SK-MEL-5 (cell line): ENCODE measurements at regions not wholly inside any gene's neighbourhood (a gene's known extent, or its start where the extent isn't known, plus 50 kb on each side); places are given as distances from the start of the nearest gene placed in this dataset.

Source experiments
- DNase-seq: peaks from one replicate; pipeline ENCODE4 v3.0.0-alpha.2; 2016; ENCODE audit warnings: low read depth, low spot score
- in situ Hi-C: cut with HindIII; loops from 2 replicates; pipeline ENCODE4 v1.10.0; 2016; ENCODE audit warnings: low sequenced_read_pairs, high pct_unique_total_duplicates, low pct_unique_long_range_greater_than_20kb

DNA sequence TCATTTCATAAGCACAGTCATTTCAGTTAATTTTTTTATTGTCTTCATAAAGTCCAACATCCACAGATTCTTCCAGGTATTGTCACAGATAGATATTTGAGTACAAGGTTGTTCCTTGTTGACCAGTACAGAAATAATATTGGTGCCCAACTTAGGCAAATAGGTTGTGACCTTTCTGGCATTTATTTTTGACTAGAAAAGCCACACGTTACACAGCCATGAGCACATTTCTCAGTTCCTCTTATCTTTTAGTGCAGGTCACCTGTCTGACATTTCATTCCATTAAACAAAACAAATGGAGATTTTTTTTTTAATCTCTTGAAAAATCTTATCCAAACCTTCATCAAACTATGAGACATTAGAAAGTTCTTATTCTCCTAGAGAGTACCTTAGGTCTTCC, 428.8 kb downstream of the ZNF521 start:
- in situ Hi-C loops: no loop called here
- no peak for DNase-seq

DNA sequence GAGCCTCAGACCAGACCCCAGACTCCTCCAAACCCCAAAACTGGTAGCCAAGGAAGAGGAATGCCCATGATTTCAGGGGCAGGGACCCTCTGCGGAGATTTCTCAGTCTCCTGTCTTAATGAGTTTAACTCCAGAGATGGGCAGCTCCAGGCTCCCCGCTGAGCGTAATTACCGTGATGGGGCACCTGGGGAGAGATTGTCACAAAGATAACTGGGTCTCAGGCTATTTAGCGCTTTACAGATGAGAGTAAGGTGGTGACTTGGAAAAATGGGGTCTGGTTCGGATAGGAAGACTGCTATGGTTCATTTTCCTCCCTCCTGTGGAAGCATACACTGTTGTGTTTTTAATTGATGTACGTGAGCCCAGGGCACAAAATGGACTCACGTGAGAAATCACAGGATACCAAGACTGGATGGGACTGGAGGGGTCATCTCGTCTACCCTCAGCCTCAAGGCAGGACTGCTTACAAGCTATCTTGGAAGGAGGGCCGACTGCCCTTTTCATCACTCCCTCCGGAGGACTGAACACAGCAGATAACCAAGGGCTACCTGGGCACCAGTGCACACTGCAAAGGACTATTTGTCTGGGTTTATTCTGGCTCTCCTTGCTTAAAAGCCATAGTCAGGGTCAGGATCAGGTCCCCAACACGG, 427.8 kb downstream of the ZNF521 start:
- DNase-seq: no peak
- in situ Hi-C loops: no loop called here

DNA sequence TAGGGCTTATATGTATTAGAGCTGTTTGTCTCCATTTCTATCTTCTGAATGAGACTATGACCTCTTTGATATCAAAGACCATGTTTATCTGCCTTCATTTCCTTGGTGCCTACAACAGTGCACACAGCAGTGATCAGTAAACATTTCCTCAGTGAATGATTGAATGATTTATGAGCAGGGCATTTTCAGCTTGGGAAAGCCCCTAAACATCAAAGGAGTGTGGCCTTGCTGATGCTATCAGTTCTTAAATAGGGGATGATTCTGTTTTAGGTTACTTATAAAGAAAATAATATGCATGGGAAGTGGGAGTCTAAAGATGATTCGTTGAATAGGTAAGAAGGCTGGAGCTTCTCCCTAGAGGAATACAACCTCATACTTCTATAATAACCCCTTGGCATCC, 425.3 kb downstream of the ZNF521 start:
- in situ Hi-C loops: no loop called here
- no peak for DNase-seq

DNA sequence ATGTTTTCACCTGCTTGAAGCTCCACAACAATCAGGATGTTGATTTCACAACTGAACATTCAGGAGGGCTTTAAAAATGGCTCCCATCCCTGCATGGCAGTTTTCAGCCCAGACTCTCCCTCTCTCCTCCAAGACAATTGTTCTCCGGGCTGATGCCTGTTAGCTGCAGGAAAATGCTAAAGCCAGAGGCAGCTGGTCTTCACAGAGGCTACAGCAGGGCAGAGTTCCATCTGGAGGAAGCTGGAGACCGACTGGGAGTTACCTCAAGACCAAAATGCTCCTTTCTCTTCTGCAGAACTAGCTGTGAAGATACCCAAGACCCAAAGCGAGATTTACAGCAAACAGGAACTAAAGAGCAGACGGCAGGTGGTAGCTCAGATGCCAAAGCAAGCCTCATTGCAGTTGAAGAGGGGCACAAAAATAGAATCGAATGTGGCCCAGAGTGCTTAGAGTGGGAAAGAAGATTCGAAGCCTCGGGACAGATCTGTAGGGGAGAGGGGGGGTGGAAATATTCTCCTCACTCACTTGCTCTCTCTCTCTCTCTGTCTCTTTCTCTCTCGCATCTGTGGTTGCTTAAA, 423.6 kb downstream of the ZNF521 start:
- DNase-seq: no peak
- in situ Hi-C loops: no loop called here

DNA sequence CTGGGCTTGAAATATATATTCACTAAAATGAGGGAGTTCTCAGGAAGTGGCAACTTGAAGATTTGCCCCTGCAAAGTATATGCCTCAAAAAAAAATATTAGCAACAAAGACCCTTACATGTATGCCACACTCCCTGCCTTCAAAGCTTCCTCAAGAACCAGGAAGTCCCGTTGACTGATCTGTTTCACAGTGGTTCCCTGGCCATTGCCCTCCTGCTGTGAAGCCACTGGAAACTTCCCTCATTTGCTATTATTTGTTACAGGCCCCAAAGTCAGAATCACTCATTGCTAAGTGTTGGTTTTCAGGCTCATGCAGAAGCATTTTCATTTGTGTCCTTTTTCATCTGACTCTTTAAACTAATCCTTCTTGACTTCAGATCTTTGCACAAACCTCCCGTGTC, 421.5 kb downstream of the ZNF521 start:
- DNase-seq: no peak
- in situ Hi-C loops: no loop called here

DNA sequence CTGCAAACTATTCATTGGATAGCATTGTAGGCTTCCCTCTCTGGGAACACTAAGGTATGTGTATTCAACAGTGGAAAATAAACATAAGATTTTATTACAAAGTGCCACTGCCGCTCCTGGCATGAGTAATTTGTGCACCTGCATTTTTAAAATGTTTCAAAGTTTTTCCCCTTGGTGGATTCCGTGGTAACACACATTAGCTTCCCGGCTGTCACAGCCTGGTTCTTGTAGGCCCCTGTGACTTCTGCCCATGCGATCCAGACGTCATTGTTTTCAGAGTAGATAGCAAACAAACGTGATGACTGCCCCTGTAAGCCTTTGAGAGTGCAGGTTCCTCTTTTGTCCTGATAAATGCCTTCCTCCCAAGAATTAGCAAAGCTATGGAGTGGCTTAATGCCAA, 421.0 kb downstream of the ZNF521 start:
- in situ Hi-C loops: no loop called here
- no peak for DNase-seq

DNA sequence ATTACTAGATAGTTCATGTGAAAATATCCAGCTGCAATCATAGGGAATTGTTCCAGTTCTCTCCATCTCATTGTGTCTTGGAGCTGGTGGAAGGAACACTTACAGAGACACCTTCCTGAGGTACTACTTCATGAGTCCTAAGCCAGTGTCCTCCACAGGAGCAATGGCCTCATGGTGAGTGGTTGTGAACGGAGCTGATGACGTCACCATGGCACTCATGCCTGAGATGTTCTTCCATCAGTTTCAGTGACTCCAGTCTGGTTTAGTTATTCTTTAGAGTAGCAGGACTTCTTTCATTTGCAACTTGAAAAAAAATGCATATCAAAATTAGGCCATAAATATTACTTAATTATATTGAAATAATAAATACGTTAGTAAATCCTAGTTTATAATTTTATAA, 418.6 kb downstream of the ZNF521 start:
- no peak for DNase-seq
- in situ Hi-C loops: no loop called here

DNA sequence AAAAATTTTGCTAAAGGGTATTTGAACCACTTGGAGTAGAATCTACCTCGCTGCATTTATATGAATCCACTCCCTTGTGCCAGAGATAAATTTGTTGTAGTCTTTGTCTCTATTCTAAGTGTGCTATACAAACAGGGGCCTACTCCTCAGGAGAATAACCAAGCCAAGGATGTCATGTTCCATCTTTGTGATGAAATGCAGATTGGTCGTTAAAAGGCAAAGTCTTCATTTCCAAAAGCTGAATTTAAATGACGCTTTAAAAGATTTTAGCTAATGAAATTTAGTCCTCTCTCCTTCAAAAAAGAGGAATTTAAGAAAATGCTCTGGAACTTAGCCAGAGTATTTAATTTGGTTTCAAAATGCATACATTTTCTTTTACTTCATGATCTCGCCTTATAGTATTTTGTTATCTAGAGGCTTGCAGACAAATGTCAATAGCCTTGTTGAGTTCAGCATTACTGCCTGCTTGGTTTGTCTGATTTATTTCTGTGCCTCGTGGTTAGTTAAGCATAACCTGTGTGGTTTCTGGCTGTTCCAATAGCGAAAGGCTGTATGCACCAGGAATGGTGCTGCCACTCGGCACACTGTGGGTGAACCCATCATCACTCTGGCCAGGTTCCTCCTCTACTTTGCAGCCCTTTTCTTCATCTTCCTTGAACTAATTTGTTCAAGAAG, 417.6 kb downstream of the ZNF521 start:
- DNase-seq: no peak
- in situ Hi-C loops: no loop called here

DNA sequence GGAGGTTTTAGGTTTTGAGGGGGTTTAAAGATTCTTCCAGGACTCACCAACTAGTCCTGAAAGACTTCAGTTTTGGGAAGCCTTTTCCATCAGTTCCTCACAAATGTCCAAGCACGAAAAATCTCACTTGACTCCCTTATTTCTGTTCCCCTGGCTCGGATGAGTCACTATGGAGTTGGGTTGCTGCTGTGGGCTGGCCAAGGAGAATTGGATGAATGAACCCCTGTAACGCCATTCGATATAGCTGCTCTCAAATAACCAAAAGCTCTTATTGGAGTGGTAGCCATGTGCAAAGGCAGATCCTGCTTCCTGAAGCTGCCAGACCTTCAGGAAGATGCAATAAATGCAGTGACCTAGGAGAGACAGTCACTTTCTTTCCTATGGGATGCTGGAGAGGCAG, 417.0 kb downstream of the ZNF521 start:
- no peak for DNase-seq
- in situ Hi-C loops: no loop called here

DNA sequence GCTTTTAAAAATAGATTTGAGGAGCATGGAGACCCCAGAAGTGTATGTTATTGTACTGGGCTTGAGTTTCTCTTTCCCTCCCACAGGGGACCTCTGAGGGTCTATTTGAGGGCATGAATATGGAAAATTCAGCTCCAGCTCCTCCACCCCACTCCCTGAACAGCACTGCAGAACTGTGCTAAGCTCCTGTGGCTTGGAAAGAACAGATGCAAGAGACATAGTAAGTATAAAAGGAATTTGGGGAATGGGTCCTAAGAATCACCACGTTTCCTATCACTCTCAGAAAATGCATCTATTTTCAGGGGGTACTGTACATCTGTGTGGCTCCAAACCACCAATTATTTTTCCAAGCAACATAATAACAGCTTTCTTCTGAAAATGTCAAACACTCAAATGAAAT, 416.1 kb downstream of the ZNF521 start:
- in situ Hi-C loops: no loop called here
- DNase-seq: no peak

DNA sequence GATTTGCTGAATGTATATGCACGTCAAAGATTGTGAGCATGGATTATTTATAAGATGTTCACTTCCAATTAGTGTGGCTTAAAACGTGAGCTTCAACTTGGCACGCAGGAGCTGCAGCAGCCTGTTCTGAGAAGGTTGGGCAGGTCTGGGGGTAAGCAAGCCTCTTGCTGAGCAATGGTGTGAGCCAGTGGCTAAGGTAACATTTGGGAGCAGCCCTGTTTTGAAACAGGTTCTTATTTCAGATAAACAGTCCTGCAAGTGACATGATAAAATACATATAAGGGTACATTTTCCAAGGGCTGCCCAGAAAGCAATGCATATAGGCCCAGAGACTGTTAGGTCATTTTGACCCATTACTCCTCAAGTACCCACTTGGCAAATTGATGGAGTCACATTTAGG, 415.3 kb downstream of the ZNF521 start:
- in situ Hi-C loops: no loop called here

DNA sequence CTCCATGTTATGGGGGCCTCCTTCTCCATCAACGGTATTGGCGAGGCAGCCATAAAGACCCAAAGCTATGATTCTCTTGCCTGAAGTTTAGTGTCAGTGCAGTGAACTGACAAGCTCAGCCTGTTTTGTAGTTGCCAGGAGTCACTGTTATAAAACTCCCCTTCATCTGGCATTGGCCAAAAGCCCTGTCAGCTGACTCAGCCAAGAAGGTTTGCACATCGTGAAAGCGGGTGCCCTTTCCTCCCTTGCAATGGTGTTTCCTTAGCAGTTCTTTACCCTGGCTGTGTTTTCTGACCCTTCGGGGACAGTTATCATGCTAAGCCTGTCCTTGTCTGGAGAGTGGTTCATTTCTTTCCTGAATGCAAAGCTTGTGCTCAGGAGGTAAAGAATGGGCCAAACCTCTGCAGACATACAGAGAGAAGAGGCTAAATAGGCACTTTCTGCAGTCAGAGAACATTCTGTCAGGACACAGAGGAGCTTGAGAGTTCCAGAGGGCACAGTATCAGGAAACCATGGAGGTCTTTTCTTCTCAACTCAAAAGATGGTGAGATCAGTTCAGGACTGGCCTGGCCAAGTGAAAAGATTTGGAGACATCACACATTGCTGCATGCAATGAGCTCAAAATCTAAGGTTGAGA, 414.2 kb downstream of the ZNF521 start:
- in situ Hi-C loops: no loop called here
- DNase-seq: no peak

More for the DNA sequence above, 415.3 kb downstream of the ZNF521 start:
- DNase-seq: no peak

DNA sequence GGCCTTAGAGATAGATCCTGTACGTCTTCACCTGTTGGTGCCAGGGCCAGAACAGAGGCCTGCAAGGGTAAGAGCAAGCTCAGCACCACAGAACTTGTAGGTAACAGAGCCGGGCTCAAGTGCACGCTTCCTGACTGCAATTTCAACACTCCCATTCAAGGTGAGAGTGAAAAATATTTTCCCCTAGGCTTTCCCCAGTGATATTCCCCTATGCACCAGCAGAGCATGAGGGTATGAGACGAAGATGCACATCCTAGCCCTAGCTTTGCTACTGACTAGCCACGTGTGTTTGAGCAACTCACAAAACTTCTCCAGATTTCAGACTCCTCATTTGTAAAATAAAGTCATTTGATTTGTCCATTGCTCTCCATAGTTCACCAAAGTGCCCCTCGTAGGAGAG, 411.6 kb downstream of the ZNF521 start:
- in situ Hi-C loops: no loop called here
- DNase-seq: no peak

DNA sequence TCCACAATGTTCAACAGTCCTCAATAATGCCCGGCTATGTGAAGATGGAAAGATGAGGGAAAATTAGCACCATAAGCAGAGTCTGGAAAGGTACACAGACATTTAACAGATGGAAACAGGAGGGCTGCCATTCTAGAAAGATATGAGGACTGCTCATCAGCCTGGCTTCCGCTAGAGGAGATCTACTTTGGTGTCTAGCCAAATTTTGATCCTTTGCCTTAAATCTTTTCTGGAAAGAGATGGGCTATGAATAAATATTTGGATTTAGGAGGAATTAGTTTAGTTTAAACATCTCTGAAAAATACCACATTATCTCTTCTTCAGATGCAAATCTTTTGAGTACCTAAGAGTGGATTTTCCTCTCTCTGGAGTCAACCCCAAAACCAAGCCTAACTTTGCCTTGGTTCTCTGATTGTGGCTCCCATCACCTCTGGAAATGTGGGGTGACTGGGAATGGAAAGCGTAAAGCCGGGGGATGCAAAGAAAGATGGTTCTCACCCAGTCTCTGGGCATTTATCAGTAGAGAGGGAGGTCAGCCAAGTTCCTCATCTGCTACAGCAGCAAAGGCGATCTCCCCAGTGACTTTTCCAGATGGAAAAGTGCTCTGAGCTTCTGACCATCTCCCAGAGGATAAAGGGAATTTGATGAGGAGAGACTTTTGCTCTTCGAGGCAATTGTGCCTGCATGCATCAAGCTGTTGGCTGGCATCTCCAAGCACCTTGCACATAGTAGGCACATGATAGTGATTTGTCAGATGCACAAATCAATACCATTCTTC, 410.6 kb downstream of the ZNF521 start:
- in situ Hi-C loops: no loop called here
- DNase-seq: no peak

DNA sequence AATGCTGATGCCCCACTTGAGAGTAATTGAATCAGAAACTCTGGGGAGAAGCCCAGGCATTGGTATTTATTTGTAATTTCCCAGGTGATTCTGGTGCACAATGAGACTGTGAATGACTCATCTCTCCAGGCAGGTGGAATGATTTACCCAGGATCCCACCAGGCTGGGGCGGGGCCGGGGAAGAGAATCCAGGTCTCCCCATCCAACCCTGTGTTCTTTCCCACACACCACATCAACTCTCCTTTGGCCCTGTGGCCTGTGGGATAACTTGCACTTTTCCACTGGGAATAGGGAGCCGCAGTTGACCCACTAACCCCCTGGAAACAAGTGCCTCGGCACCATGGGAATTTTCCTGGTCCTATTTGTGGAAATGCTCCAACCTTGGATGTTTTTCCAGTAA, 409.8 kb downstream of the ZNF521 start:
- no peak for DNase-seq
- in situ Hi-C loops: no loop called here

DNA sequence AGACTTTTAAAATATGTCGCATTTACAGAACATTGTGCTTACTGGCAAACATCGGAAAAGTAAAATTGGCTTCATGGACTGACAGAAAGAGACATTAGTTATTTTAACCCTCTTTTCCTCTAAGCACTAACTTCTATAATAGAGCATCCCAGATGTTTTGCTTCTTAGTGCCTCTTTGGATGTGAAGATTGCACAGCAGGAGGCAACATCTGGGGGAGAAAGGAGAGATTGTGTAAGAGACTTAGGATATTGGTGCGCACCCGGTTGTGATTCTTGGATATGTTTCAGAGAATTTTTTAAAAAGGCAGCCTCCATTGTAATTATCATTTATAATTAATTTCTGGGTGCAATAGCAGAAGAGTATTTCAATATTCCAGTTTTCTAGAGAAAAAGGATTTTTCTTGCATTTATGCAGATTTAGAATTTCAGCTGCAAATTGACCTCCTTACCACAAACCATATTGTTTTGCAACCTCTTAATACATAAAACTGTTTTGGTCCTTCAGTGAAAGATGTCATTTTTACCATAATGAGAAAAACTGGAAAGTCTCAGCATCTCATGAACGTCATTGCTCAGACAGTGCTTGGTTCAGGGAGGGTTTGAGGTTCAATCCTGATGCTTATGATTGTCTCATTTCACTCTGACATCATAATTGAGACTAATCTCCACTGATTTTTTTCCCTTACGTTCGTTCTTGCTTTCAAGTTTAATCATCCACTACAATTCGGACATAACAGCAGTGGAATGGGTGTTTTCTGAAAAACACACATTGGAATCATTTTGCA, 404.3 kb downstream of the ZNF521 start:
- DNase-seq: no peak
- in situ Hi-C loops: no loop called here

DNA sequence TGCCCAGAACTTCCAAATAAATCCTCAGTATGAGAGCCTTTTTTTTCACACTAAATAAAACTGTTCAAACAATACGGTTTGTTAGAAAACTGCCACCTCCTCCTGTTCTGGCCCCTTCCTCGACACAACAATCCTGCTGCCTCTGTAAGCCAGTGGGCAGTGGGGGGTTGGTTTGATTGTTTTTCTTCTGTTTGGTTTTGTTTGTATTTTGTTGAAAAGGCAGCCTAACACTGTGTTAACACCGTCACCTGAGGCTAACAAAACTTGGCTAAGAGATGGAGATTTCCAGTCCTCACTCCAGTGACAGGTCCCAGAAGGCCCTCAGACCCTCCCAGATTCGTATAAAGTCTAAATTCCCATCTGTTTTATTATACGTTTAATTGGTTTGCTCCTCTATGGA, 402.1 kb downstream of the ZNF521 start:
- no peak for DNase-seq
- in situ Hi-C loops: no loop called here
